H9 (cell line): ENCODE measurements at regions not wholly inside any gene's neighbourhood (a gene's known extent, or its start where the extent isn't known, plus 50 kb on each side); places are given as distances from the start of the nearest gene placed in this dataset.

ENCODE experiments used
- DNase-seq: peaks from one replicate; pipeline ENCODE4 v3.0.0-alpha.2; 2017
- H2AFZ ChIP-seq: one replicate; pipeline ENCODE4 v1.6.1; 2013; ENCODE audit warnings: mild to moderate bottlenecking, low read length, control low read depth, moderate library complexity
- H2AK5ac ChIP-seq: 2 replicates; pipeline ENCODE4 v1.6.1; 2013; ENCODE audit warnings: low read length, control low read depth, mixed read lengths; ENCODE audit not compliant: insufficient read length
- H2BK120ac ChIP-seq: one replicate; pipeline ENCODE4 v1.6.1; 2013; ENCODE audit warnings: low read depth, mild to moderate bottlenecking, low read length, control low read depth, inconsistent platforms; ENCODE audit not compliant: poor library complexity, severe bottlenecking
- H2BK12ac ChIP-seq: 2 replicates; pipeline ENCODE4 v1.6.1; 2013; ENCODE audit warnings: low read length, control low read depth, mixed read lengths, low read depth; ENCODE audit not compliant: insufficient read length
- H2BK15ac ChIP-seq: 2 replicates; pipeline ENCODE4 v1.6.1; 2013; ENCODE audit warnings: low read depth, low read length, control low read depth
- H2BK20ac ChIP-seq: one replicate; pipeline ENCODE4 v1.6.1; 2013; ENCODE audit warnings: low read depth, mild to moderate bottlenecking, low read length, control low read depth, inconsistent platforms; ENCODE audit not compliant: poor library complexity, severe bottlenecking
- H2BK5ac ChIP-seq: 2 replicates; pipeline ENCODE4 v1.6.1; 2013; ENCODE audit warnings: low read length, control low read depth, mixed read lengths; ENCODE audit not compliant: insufficient read length
- H3K14ac ChIP-seq: 2 replicates; pipeline ENCODE4 v1.6.1; 2013; ENCODE audit warnings: low read length, control low read depth; ENCODE audit not compliant: insufficient read depth
- H3K18ac ChIP-seq: 2 replicates; pipeline ENCODE4 v1.6.1; 2013; ENCODE audit warnings: low read depth, mild to moderate bottlenecking, mixed read lengths, low read length, control low read depth; ENCODE audit not compliant: insufficient read length
- H3K23ac ChIP-seq: 2 replicates; pipeline ENCODE4 v1.6.1; 2013; ENCODE audit warnings: low read length, control low read depth, mixed read lengths, low read depth; ENCODE audit not compliant: insufficient read length
- H3K23me2 ChIP-seq: 2 replicates; pipeline ENCODE4 v1.6.1; 2013; ENCODE audit warnings: low read depth, mild to moderate bottlenecking, mixed read lengths, low read length, control low read depth; ENCODE audit not compliant: insufficient read length, poor library complexity, severe bottlenecking
- H3K27ac ChIP-seq: 2 replicates; pipeline ENCODE4 v1.5.1; 2013; ENCODE audit warnings: low read length, control low read depth, mixed read lengths, low read depth; ENCODE audit not compliant: insufficient read length
- H3K27me3 ChIP-seq: 2 replicates; pipeline ENCODE4 v1.6.1; 2013; ENCODE audit warnings: low read length, control low read depth, inconsistent platforms; ENCODE audit not compliant: insufficient read depth
- H3K4ac ChIP-seq: 2 replicates; pipeline ENCODE4 v1.6.1; 2013; ENCODE audit warnings: low read depth, mild to moderate bottlenecking, control low read depth, inconsistent platforms, low read length, moderate library complexity
- H3K4me1 ChIP-seq: 2 replicates; pipeline ENCODE4 v1.6.1; 2013; ENCODE audit warnings: low read length, control low read depth, inconsistent platforms; ENCODE audit not compliant: insufficient read depth
- H3K4me2 ChIP-seq: 2 replicates; pipeline ENCODE4 v1.6.1; 2013; ENCODE audit warnings: low read length, control low read depth, mixed read lengths; ENCODE audit not compliant: insufficient read length, insufficient read depth
- H3K56ac ChIP-seq: 2 replicates; pipeline ENCODE4 v1.6.1; 2013; ENCODE audit warnings: low read depth, mild to moderate bottlenecking, mixed read lengths, low read length, control low read depth; ENCODE audit not compliant: insufficient read length
- H3K79me1 ChIP-seq: 2 replicates; pipeline ENCODE4 v1.6.1; 2013; ENCODE audit warnings: low read depth, mild to moderate bottlenecking, moderate library complexity, low read length, control low read depth, inconsistent platforms; ENCODE audit not compliant: insufficient read depth, poor library complexity, severe bottlenecking
- H3K79me2 ChIP-seq: 2 replicates; pipeline ENCODE4 v1.6.1; 2013; ENCODE audit warnings: low read length, control low read depth, inconsistent platforms; ENCODE audit not compliant: insufficient read depth
- H3K9ac ChIP-seq: 2 replicates; pipeline ENCODE4 v1.6.1; 2013; ENCODE audit warnings: low read length, control low read depth, mixed read lengths; ENCODE audit not compliant: insufficient read length; ENCODE audit errors: extremely low read depth
- H3K9me3 ChIP-seq: one replicate; pipeline ENCODE4 v1.6.1; 2013; ENCODE audit warnings: low read depth, low read length, inconsistent platforms; ENCODE audit not compliant: control insufficient read depth
- H3T11ph ChIP-seq: one replicate; pipeline ENCODE4 v1.6.1; 2013; ENCODE audit warnings: mild to moderate bottlenecking, low read length, control low read depth, inconsistent platforms
- H4K20me1 ChIP-seq: one replicate; pipeline ENCODE4 v1.6.1; 2013; ENCODE audit not compliant: control insufficient read depth, insufficient read length, insufficient read depth
- H4K5ac ChIP-seq: 2 replicates; pipeline ENCODE4 v1.6.1; 2013; ENCODE audit warnings: low read depth, mild to moderate bottlenecking, mixed read lengths, low read length, control low read depth; ENCODE audit not compliant: insufficient read length
- H4K8ac ChIP-seq: replicated peaks from 2 replicates; pipeline ENCODE4 v1.6.1; 2013; ENCODE audit warnings: low read length, control low read depth, mixed read lengths, low read depth; ENCODE audit not compliant: insufficient read length
- H4K91ac ChIP-seq: 2 replicates; pipeline ENCODE4 v1.6.1; 2013; ENCODE audit warnings: low read depth, mild to moderate bottlenecking, moderate library complexity, mixed read lengths, low read length, control low read depth; ENCODE audit not compliant: insufficient read length
- H3K27ac Mint-ChIP-seq, 3 experiments: 2 replicates in 2 of 3; 3 replicates in 1 of 3; pipeline ENCODE4 v1.8.0; 2020 to 2021; ENCODE audit warnings: mixed read lengths in 3 of 3, mild to moderate bottlenecking in 1 of 3, moderate library complexity in 1 of 3
- H3K27me3 Mint-ChIP-seq: 2 replicates; pipeline ENCODE4 v1.8.0; 2021; ENCODE audit warnings: low read depth, mild to moderate bottlenecking, moderate library complexity, mixed read lengths
- H3K36me3 Mint-ChIP-seq, 3 experiments: 2 replicates in 2 of 3; 3 replicates in 1 of 3; pipeline ENCODE4 v1.8.0; 2020 to 2021; ENCODE audit warnings: low read depth in 3 of 3, mixed read lengths in 3 of 3; ENCODE audit not compliant: insufficient read depth in 1 of 3
- H3K4me1 Mint-ChIP-seq, 2 experiments: 2 replicates each; pipeline ENCODE4 v1.8.0; 2020; ENCODE audit warnings: mixed read lengths in 2 of 2
- H3K4me3 Mint-ChIP-seq, 2 experiments: 2 replicates in 1 of 2; 3 replicates in 1 of 2; pipeline ENCODE4 v1.8.0; 2020 to 2021; ENCODE audit warnings: mild to moderate bottlenecking in 2 of 2, mixed read lengths in 2 of 2, moderate library complexity in 1 of 2
- H3K9me3 Mint-ChIP-seq, 2 experiments: 2 replicates in 1 of 2; 3 replicates in 1 of 2; pipeline ENCODE4 v1.8.0; 2020; ENCODE audit warnings: mild to moderate bottlenecking in 2 of 2, mixed read lengths in 2 of 2, moderate library complexity in 1 of 2
- CTCF ChIP-seq: fragments of 200-600 bp; sonication (generic); conservative IDR thresholded peaks from 3 replicates; pipeline ENCODE4 v1.8.0; 2021; ENCODE audit warnings: antibody characterized with exemption, mild to moderate bottlenecking
- WGBS: extraction: QIAGEN DNeasy Blood & Tissue Kit; methylation state at CpG from one replicate; pipeline ENCODE4 v1.1.7; 2013; ENCODE audit warnings: missing lambda C conversion rate, low lambda C conversion rate, mixed read lengths; ENCODE audit not compliant: insufficient read length; ENCODE audit errors: extremely low coverage; 5-methylcytosine and 5-hydroxymethylcytosine counted together

GRCh38 chrX:104488811-104489210, 77.2 kb upstream of the IL1RAPL2 start:
- Histone ChIP-seq H2BK12ac (no peak overlapping the region), H3K79me2 (no peaks in the 10 kb centered on the region), H3K23ac (no peak overlapping the region), H3K14ac (no peak overlapping the region), H3K56ac (no peak overlapping the region), H4K5ac (no peak overlapping the region), H4K8ac (no peak overlapping the region), H2AK5ac (no peak overlapping the region), H4K91ac (no peak overlapping the region), H3K79me1 (no peaks in the 10 kb centered on the region), H3K27ac (no peak overlapping the region), H2BK120ac (no peak overlapping the region), H2BK5ac (no peak overlapping the region), H3K9me3 (peaks cover 3% of the 10 kb centered on the region), H3K4me2 (no peak overlapping the region), H3T11ph (no peak overlapping the region), H3K4me1 (no peaks in the 10 kb centered on the region), H3K9ac (no peak overlapping the region), H4K20me1 (no peaks in the 10 kb centered on the region), H3K23me2 (no peaks in the 10 kb centered on the region), H2BK20ac (no peak overlapping the region), H3K4ac (no peak overlapping the region), H3K18ac (no peak overlapping the region), H2BK15ac (no peak overlapping the region), H3K27me3 (no peaks in the 10 kb centered on the region), H2AFZ (no peak overlapping the region)
- Mint-ChIP-seq H3K4me3 (no peak overlapping the region), H3K36me3 (no peaks in the 10 kb centered on the region), H3K27me3 (no peaks in the 10 kb centered on the region), H3K9me3 (peaks cover 0 to 53% of the 10 kb centered on the region in 2 experiments; a peak in 3 of 5 replicates), H3K4me1 (peaks cover 0 to 3% of the 10 kb centered on the region in 2 experiments; a peak in 2 of 4 replicates), H3K27ac (no peak overlapping the region)
- DNase-seq, result no peak
- no peak for TF ChIP-seq CTCF
- WGBS, result no CpG with 5 or more reads among the region's 1 CpG
